ENCODE measurements at regions not wholly inside any gene's neighbourhood (a gene's known extent, or its start where the extent isn't known, plus 50 kb on each side); places are given as distances from the start of the nearest gene placed in this dataset.

- TF ChIP-seq, protein P1, sequence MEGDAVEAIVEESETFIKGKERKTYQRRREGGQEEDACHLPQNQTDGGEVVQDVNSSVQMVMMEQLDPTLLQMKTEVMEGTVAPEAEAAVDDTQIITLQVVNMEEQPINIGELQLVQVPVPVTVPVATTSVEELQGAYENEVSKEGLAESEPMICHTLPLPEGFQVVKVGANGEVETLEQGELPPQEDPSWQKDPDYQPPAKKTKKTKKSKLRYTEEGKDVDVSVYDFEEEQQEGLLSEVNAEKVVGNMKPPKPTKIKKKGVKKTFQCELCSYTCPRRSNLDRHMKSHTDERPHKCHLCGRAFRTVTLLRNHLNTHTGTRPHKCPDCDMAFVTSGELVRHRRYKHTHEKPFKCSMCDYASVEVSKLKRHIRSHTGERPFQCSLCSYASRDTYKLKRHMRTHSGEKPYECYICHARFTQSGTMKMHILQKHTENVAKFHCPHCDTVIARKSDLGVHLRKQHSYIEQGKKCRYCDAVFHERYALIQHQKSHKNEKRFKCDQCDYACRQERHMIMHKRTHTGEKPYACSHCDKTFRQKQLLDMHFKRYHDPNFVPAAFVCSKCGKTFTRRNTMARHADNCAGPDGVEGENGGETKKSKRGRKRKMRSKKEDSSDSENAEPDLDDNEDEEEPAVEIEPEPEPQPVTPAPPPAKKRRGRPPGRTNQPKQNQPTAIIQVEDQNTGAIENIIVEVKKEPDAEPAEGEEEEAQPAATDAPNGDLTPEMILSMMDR (conservative IDR thresholded peaks at IDR 0.05): no peak
- H3K27ac ChIP-seq: no peak overlapping the region
Observed at GRCh38 chr2:217256251-217256650, 396.4 kb upstream of the TNP1 start.

DNA sequence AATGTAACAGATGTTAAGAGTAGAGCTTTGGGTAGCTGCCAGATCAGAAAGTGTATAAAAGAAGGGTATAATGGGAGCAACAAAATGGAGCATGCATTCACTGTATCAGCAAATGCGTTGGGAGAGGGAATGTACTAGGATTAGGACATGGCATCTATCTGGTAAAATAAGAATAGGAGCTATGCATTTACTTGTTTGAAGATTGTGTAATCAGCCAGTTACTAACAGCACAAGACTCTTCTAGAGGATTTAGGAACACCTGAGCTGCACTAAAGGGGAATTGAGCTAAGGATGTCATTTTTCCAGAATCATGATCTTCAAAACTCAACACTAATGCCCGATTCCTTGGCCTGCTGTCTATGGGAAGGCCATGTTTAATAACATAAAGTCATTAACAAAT, 394.2 kb upstream of the TNP1 start:
- TF ChIP-seq, protein P1 (conservative IDR thresholded peaks at IDR 0.05): no peak

GRCh38 chr2:217252181-217252580, 392.3 kb upstream of the TNP1 start:
- no peak overlapping the region for H3K27ac ChIP-seq

More for the DNA sequence above, 394.2 kb upstream of the TNP1 start:
- H3K27ac ChIP-seq: no peak overlapping the region

GRCh38 chr2:217250013-217250524, 390.2 kb upstream of the TNP1 start:
- H3K27ac ChIP-seq: no peak overlapping the region
- TF ChIP-seq, protein P1 (conservative IDR thresholded peaks at IDR 0.05): no peak

More at GRCh38 chr2:217252181-217252580, 392.3 kb upstream of the TNP1 start:
- TF ChIP-seq, protein P1 (conservative IDR thresholded peaks at IDR 0.05): no peak

GRCh38 chr2:217249121-217250012, 389.5 kb upstream of the TNP1 start:
- H3K27ac ChIP-seq: no peak overlapping the region
- TF ChIP-seq, protein P1 (conservative IDR thresholded peaks at IDR 0.05): no peak

DNA sequence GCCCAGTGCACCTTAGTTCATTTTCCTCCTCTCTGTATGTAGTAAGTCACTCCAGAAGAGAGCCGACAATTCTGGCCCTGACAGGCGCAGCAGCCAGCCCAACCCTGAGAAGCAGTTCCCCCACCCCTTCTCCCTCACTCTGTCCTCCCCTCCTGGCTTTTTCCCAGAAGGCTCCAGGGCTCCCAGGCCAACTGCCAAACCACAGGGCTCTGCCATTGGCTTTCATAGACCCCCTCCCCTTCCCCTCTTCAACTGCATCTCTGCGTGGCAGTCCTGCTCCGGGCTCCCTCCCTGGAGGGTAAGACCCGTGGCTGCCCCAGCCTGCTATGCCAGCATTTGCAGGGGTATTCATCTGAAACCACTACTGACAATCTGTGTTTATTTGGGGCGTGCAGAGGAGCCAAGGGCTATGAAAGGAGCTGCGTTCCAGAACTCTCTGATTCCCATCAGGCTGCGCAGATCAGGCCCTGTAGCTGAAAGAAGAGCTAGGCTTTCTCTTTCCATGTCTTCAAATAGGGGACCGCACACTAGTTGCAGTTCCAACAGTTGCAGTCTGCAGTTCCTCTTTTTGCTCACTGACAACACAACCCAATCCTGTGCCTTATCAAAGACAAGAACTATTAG, 388.6 kb upstream of the TNP1 start:
- H3K27ac ChIP-seq: peak overlapping the region; percentile 57; the same call in 1 of the 2 replicates
- TF ChIP-seq, protein P1 (conservative IDR thresholded peaks at IDR 0.05): no peak

- TF ChIP-seq, protein P1 (conservative IDR thresholded peaks at IDR 0.05): no peak
Observed at GRCh38 chr2:217247476-217247875, 387.6 kb upstream of the TNP1 start.

More at GRCh38 chr2:217247476-217247875, 387.6 kb upstream of the TNP1 start:
- peak overlapping the region; percentile 57 for H3K27ac ChIP-seq
